ENCODE measurements at regions not wholly inside any gene's neighbourhood (a gene's known extent, or its start where the extent isn't known, plus 50 kb on each side); places are given as distances from the start of the nearest gene placed in this dataset.

GRCh38 chr1:222455188-222455879, 92.6 kb downstream of the HHIPL2 start (continued):
- TF ChIP-seq, protein P1, sequence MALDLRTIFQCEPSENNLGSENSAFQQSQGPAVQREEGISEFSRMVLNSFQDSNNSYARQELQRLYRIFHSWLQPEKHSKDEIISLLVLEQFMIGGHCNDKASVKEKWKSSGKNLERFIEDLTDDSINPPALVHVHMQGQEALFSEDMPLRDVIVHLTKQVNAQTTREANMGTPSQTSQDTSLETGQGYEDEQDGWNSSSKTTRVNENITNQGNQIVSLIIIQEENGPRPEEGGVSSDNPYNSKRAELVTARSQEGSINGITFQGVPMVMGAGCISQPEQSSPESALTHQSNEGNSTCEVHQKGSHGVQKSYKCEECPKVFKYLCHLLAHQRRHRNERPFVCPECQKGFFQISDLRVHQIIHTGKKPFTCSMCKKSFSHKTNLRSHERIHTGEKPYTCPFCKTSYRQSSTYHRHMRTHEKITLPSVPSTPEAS (tag by site-specific recombination; IDR thresholded peaks at IDR 0.05) = peak; percentile 21; the same call in 1 of the 2 replicates
- peak; percentile 66; the same call in 1 of the 2 replicates for TF ChIP-seq ZNF266 (tag by site-specific recombination; IDR thresholded peaks at IDR 0.05; ENCODE audit: low read depth)
- TF ChIP-seq BCL11A (tag by site-specific recombination; IDR thresholded peaks at IDR 0.05; ENCODE audit: low read depth) = no peak
- TF ChIP-seq, protein P2, sequence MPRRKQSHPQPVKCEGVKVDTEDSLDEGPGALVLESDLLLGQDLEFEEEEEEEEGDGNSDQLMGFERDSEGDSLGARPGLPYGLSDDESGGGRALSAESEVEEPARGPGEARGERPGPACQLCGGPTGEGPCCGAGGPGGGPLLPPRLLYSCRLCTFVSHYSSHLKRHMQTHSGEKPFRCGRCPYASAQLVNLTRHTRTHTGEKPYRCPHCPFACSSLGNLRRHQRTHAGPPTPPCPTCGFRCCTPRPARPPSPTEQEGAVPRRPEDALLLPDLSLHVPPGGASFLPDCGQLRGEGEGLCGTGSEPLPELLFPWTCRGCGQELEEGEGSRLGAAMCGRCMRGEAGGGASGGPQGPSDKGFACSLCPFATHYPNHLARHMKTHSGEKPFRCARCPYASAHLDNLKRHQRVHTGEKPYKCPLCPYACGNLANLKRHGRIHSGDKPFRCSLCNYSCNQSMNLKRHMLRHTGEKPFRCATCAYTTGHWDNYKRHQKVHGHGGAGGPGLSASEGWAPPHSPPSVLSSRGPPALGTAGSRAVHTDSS (tag by site-specific recombination; IDR thresholded peaks at IDR 0.05) = no peak
- TF ChIP-seq ZNF830 (tag by site-specific recombination; IDR thresholded peaks at IDR 0.05; ENCODE audit: low read depth) = no peak
- no peak for TF ChIP-seq ZNF37A (tag by site-specific recombination; IDR thresholded peaks at IDR 0.05)
- TF ChIP-seq, protein P3, sequence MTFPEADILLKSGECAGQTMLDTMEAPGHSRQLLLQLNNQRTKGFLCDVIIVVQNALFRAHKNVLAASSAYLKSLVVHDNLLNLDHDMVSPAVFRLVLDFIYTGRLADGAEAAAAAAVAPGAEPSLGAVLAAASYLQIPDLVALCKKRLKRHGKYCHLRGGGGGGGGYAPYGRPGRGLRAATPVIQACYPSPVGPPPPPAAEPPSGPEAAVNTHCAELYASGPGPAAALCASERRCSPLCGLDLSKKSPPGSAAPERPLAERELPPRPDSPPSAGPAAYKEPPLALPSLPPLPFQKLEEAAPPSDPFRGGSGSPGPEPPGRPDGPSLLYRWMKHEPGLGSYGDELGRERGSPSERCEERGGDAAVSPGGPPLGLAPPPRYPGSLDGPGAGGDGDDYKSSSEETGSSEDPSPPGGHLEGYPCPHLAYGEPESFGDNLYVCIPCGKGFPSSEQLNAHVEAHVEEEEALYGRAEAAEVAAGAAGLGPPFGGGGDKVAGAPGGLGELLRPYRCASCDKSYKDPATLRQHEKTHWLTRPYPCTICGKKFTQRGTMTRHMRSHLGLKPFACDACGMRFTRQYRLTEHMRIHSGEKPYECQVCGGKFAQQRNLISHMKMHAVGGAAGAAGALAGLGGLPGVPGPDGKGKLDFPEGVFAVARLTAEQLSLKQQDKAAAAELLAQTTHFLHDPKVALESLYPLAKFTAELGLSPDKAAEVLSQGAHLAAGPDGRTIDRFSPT (tag by site-specific recombination; IDR thresholded peaks at IDR 0.05) = no peak
- TF ChIP-seq ZNF623 (tag by site-specific recombination; IDR thresholded peaks at IDR 0.05) = 0 out of 2 replicates have a peak, but pooled peaks have one; percentile 11
- TF ChIP-seq ZNF571 (tag by site-specific recombination; IDR thresholded peaks at IDR 0.05) = no peak
- peak; percentile 69 for TF ChIP-seq ZNF335 (tag by site-specific recombination; conservative IDR thresholded peaks at IDR 0.05)
- TF ChIP-seq ZNF366 (tag by site-specific recombination; conservative IDR thresholded peaks at IDR 0.05) = peak; percentile 62; the same call in 1 of the 2 replicates
- 0 out of 2 replicates have a peak, but pooled peaks have one; percentile 11 for TF ChIP-seq REST (tag by site-specific recombination; IDR thresholded peaks at IDR 0.05)
- TF ChIP-seq ZNF394 (tag by site-specific recombination; IDR thresholded peaks at IDR 0.05; ENCODE audit: borderline replicate concordance) = peak; percentile 38; the same call in 1 of the 2 replicates
- TF ChIP-seq CTCF (tag by site-specific recombination; IDR thresholded peaks at IDR 0.05) = peak; percentile 94
- TF ChIP-seq ZNF555 (tag by site-specific recombination; conservative IDR thresholded peaks at IDR 0.05) = no peak
- peak; percentile 47; the same call in 1 of the 2 replicates for TF ChIP-seq GLIS1 (tag by site-specific recombination; IDR thresholded peaks at IDR 0.05)
- peak; percentile 72 for TF ChIP-seq ZBTB17 (tag by site-specific recombination; IDR thresholded peaks at IDR 0.05)
- TF ChIP-seq ZEB2 (tag by site-specific recombination; IDR thresholded peaks at IDR 0.05) = peak; percentile 72; the same call in 1 of the 2 replicates
- no peak for TF ChIP-seq ZXDB (tag by site-specific recombination; IDR thresholded peaks at IDR 0.05)
- peak; percentile 81 for TF ChIP-seq ZNF660 (tag by site-specific recombination; IDR thresholded peaks at IDR 0.05)
- peak; percentile 61; the same call in 1 of the 2 replicates for TF ChIP-seq ZNF24 (tag by site-specific recombination; IDR thresholded peaks at IDR 0.05)
- TF ChIP-seq ZNF391 (tag by site-specific recombination; IDR thresholded peaks at IDR 0.05; ENCODE audit: borderline replicate concordance, low read depth) = no peak
- TF ChIP-seq PRDM10 (tag by site-specific recombination; IDR thresholded peaks at IDR 0.05) = 0 out of 2 replicates have a peak, but pooled peaks have one; percentile 13
- TF ChIP-seq ZNF558 (tag by site-specific recombination; IDR thresholded peaks at IDR 0.05) = peak; percentile 61; the same call in 1 of the 2 replicates
- peak; percentile 53; the same call in 1 of the 2 replicates for TF ChIP-seq ZNF2 (tag by site-specific recombination; IDR thresholded peaks at IDR 0.05)

Measured in HEK293 (cell line).